IMR-90 (cell line): ENCODE measurements at regions not wholly inside any gene's neighbourhood (a gene's known extent, or its start where the extent isn't known, plus 50 kb on each side); places are given as distances from the start of the nearest gene placed in this dataset.

Experiments
- ATAC-seq: fragments of 200-7000 bp; cut with Tn5 transposase; 2 replicates; pipeline ENCODE4 v1.9.1; 2020; ENCODE audit warnings: low read depth, mild to moderate bottlenecking, moderate library complexity
- BruUV-seq: library from RNA; stranded (reverse); fragments of 400-500 nt; replicated peaks from 2 replicates; lab custom pipeline; 2021; lab: Mats Ljungman, UMichigan
- CTCF ChIA-PET: fragments of 300-600 bp; formaldehyde crosslinking; extraction: SDS; loops from one replicate; lab custom pipeline; 2021; ENCODE audit warnings: antibody characterized with exemption; lab: Yijun Ruan, JAX
- POLR2A ChIA-PET: fragments of 300-600 bp; sonication (Branson Sonifier 250); formaldehyde crosslinking; loops from one replicate; lab custom pipeline; 2022; ENCODE audit warnings: antibody characterized with exemption; ENCODE audit not compliant: unreplicated experiment; lab: Charles Lee
- DNase-seq: peaks from one replicate; pipeline ENCODE4 v3.0.0; 2013
- H2AFZ ChIP-seq: replicated peaks from 2 replicates; pipeline ENCODE3; 2013; ENCODE audit warnings: low read length, mild to moderate bottlenecking; ENCODE audit not compliant: poor library complexity
- H2AK5ac ChIP-seq: 2 replicates; pipeline ENCODE4 v1.6.1; 2013; ENCODE audit warnings: low read depth, low read length, inconsistent platforms
- H2AK9ac ChIP-seq: replicated peaks from 2 replicates; pipeline ENCODE3; 2013; ENCODE audit warnings: mild to moderate bottlenecking, low read depth, low read length, moderate library complexity; ENCODE audit not compliant: poor library complexity
- H2BK120ac ChIP-seq: 2 replicates; pipeline ENCODE4 v1.6.1; 2013; ENCODE audit warnings: low read depth, low read length, inconsistent platforms
- H2BK15ac ChIP-seq: 3 replicates; pipeline ENCODE4 v1.6.1; 2013; ENCODE audit warnings: low read depth, low read length, inconsistent platforms
- H2BK20ac ChIP-seq: 2 replicates; pipeline ENCODE4 v1.6.1; 2013; ENCODE audit warnings: low read depth, mild to moderate bottlenecking, inconsistent platforms, low read length, moderate library complexity
- H2BK5ac ChIP-seq: 2 replicates; pipeline ENCODE4 v1.6.1; 2013; ENCODE audit warnings: mild to moderate bottlenecking, low read depth, low read length, inconsistent platforms; ENCODE audit not compliant: poor library complexity, severe bottlenecking
- H3K14ac ChIP-seq: replicated peaks from 2 replicates; pipeline ENCODE4 v1.6.1; 2013; ENCODE audit warnings: low read depth, low read length, inconsistent platforms
- H3K18ac ChIP-seq: 2 replicates; pipeline ENCODE4 v1.6.1; 2013; ENCODE audit warnings: low read depth, low read length, control low read depth
- H3K23ac ChIP-seq: 2 replicates; pipeline ENCODE4 v1.6.1; 2013; ENCODE audit warnings: low read depth, low read length, inconsistent platforms
- H3K27ac ChIP-seq: 2 replicates; pipeline ENCODE4 v1.5.1; 2013; ENCODE audit warnings: mild to moderate bottlenecking, control low read depth, low read length; ENCODE audit not compliant: insufficient read depth
- H3K27me3 ChIP-seq: 2 replicates; pipeline ENCODE4 v1.6.1; 2013; ENCODE audit warnings: low read length; ENCODE audit not compliant: control insufficient read depth, insufficient read depth
- H3K36me3 ChIP-seq: 2 replicates; pipeline ENCODE4 v1.6.1; 2013; ENCODE audit warnings: low read length, mixed read lengths; ENCODE audit not compliant: control insufficient read depth, insufficient read depth
- H3K4ac ChIP-seq: 2 replicates; pipeline ENCODE4 v1.6.1; 2013; ENCODE audit warnings: low read depth, low read length, inconsistent platforms
- H3K4me1 ChIP-seq: 2 replicates; pipeline ENCODE4 v1.6.1; 2013; ENCODE audit warnings: low read length, mixed read lengths; ENCODE audit not compliant: control insufficient read depth, insufficient read depth
- H3K4me2 ChIP-seq: 2 replicates; pipeline ENCODE4 v1.6.1; 2013; ENCODE audit warnings: low read depth, mild to moderate bottlenecking, control low read depth, low read length, moderate library complexity
- H3K4me3 ChIP-seq: 2 replicates; pipeline ENCODE4 v1.5.1; 2013; ENCODE audit warnings: low read depth, mild to moderate bottlenecking, control low read depth, low read length, moderate library complexity; ENCODE audit not compliant: insufficient read depth
- H3K56ac ChIP-seq: 2 replicates; pipeline ENCODE4 v1.6.1; 2013; ENCODE audit warnings: low read length, inconsistent platforms; ENCODE audit not compliant: insufficient read depth; ENCODE audit errors: extremely low read depth
- H3K79me1 ChIP-seq, 2 experiments: 2 replicates each; pipeline ENCODE4 v1.6.1; 2013; ENCODE audit warnings: low read length in 2 of 2, inconsistent platforms in 1 of 2, low read depth in 1 of 2
- H3K9ac ChIP-seq: 2 replicates; pipeline ENCODE4 v1.6.1; 2013; ENCODE audit warnings: low read depth, low read length, control low read depth
- H3K9me1 ChIP-seq: 2 replicates; pipeline ENCODE4 v1.6.1; 2013; ENCODE audit warnings: low read length, inconsistent platforms; ENCODE audit not compliant: insufficient read depth
- H3K9me3 ChIP-seq: 2 replicates; pipeline ENCODE4 v1.6.1; 2013; ENCODE audit warnings: low read length; ENCODE audit not compliant: control insufficient read depth, insufficient read depth
- H4K20me1 ChIP-seq: 2 replicates; pipeline ENCODE4 v1.6.1; 2013; ENCODE audit warnings: low read length, inconsistent platforms; ENCODE audit not compliant: insufficient read depth
- H4K5ac ChIP-seq: 2 replicates; pipeline ENCODE4 v1.6.1; 2013; ENCODE audit warnings: mild to moderate bottlenecking, low read depth, low read length, control low read depth
- H4K8ac ChIP-seq, 2 experiments: 2 replicates each; pipeline ENCODE4 v1.6.1; 2013; ENCODE audit warnings: low read depth in 2 of 2, low read length in 2 of 2, control low read depth in 1 of 2, inconsistent platforms in 1 of 2
- H4K91ac ChIP-seq: 2 replicates; pipeline ENCODE4 v1.6.1; 2013; ENCODE audit warnings: low read depth, low read length, inconsistent platforms; ENCODE audit not compliant: insufficient read depth
- CHD1 ChIP-seq: IDR thresholded peaks from 2 replicates; pipeline ENCODE4 v1.6.1; 2012; ENCODE audit warnings: low read depth, low read length, improper control_type of control experiment
- MXI1 ChIP-seq: IDR thresholded peaks from 2 replicates; pipeline ENCODE4 v1.6.1; 2012; ENCODE audit warnings: low read depth, mild to moderate bottlenecking, low read length, moderate library complexity, borderline replicate concordance
- SMC3 ChIP-seq: fragments of 150-350 bp; IDR thresholded peaks from 2 replicates; pipeline ENCODE4 v1.6.1; 2016; ENCODE audit warnings: low read depth, mild to moderate bottlenecking, antibody characterized with exemption, low read length, moderate library complexity
- WGBS, 2 experiments: methylation state at CpG; one replicate each; pipeline versions ENCODE4 v1.1.5 to v1.1.7; 2013; ENCODE audit warnings: missing lambda C conversion rate in 2 of 2; ENCODE audit not compliant: insufficient read length in 1 of 2; ENCODE audit errors: extremely low coverage in 2 of 2; 5-methylcytosine and 5-hydroxymethylcytosine counted together
- dilution Hi-C: fragments of 300-500 bp; cut with HindIII; formaldehyde crosslinking; loops from one replicate; pipeline ENCODE4 v1.14.3; 2018; ENCODE audit warnings: low sequenced_read_pairs; ENCODE audit not compliant: unreplicated experiment
- in situ Hi-C: fragments of 300-500 bp; cut with MboI; formaldehyde crosslinking; loops from 3 replicates; pipeline ENCODE4 v1.14.3; 2019; ENCODE audit warnings: low sequenced_read_pairs, inconsistent platforms, mixed read lengths
- intact Hi-C: fragments of 100-400 bp; cut with micrococcal nuclease; formaldehyde crosslinking; loops from 2 replicates; pipeline ENCODE4 v1.10.0; 2022
- TF ChIP-seq, protein P1 (sequence below): fragments of 150-350 bp; IDR thresholded peaks from 2 replicates; pipeline ENCODE4 v1.6.1; 2016; ENCODE audit warnings: low read depth, mild to moderate bottlenecking, low read length, moderate library complexity, borderline replicate concordance
- TF ChIP-seq, protein P2 (sequence below): fragments of 150-350 bp; IDR thresholded peaks from 2 replicates; pipeline ENCODE4 v1.6.1; 2017; ENCODE audit warnings: mild to moderate bottlenecking, antibody characterized with exemption, low read length, low read depth

DNA sequence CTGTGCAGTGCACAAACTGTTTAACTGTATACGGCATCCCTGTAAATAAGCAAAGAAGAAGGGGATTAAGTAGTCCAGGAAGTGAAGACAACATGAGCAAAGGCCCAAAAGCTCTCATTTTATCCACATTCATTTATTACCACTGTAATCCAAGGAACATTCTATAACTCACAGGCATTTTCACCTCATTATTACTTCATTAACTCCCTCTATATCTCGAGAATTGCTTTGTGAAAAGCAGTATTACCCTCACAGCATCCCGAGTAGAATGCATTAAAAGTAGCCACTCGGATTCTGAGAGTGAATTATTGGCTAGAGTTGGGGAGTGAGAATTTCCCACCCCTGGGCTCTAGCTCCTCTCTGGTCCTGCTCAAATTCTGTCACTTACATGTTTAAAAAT is 51.0 kb upstream of the CHCHD3 start:
- in situ Hi-C loops (no loop called here), dilution Hi-C loops (no loop called here), intact Hi-C loops (no loop called here)
- no peak overlapping the region for H3K4ac ChIP-seq
- ChIA-PET POLR2A (no interaction called here), CTCF (interaction anchor here (0.6 kb wide), 1 partner anchor 24 kb away, joined by 4 read pairs; no protein-coding TSS in a partner anchor)
- H3K4me1 ChIP-seq: no peaks in the 10 kb centered on the region
- no peak overlapping the region for H2AK5ac ChIP-seq
- DNase-seq (no peak), ATAC-seq (no peak)
- TF ChIP-seq, protein P1, sequence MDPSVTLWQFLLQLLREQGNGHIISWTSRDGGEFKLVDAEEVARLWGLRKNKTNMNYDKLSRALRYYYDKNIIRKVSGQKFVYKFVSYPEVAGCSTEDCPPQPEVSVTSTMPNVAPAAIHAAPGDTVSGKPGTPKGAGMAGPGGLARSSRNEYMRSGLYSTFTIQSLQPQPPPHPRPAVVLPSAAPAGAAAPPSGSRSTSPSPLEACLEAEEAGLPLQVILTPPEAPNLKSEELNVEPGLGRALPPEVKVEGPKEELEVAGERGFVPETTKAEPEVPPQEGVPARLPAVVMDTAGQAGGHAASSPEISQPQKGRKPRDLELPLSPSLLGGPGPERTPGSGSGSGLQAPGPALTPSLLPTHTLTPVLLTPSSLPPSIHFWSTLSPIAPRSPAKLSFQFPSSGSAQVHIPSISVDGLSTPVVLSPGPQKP: no peak
- TF ChIP-seq CHD1: no peak
- TF ChIP-seq SMC3: no peak
- TF ChIP-seq, protein P2, sequence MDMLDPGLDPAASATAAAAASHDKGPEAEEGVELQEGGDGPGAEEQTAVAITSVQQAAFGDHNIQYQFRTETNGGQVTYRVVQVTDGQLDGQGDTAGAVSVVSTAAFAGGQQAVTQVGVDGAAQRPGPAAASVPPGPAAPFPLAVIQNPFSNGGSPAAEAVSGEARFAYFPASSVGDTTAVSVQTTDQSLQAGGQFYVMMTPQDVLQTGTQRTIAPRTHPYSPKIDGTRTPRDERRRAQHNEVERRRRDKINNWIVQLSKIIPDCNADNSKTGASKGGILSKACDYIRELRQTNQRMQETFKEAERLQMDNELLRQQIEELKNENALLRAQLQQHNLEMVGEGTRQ: no peak
- no peak for TF ChIP-seq MXI1
- H3K9me1 ChIP-seq: no peaks in the 10 kb centered on the region
- no peak overlapping the region for H3K4me3 ChIP-seq
- H3K18ac ChIP-seq: no peak overlapping the region
- no peak overlapping the region for H3K14ac ChIP-seq
- no peak overlapping the region for H2BK120ac ChIP-seq
- H4K8ac ChIP-seq: no peak overlapping the region
- no peaks in the 10 kb centered on the region for H3K27me3 ChIP-seq
- no CpG with 5 or more reads among the region's 4 CpGs for WGBS, 2 experiments
- no peaks in the 10 kb centered on the region for H3K79me1 ChIP-seq
- no peaks in the 10 kb centered on the region for H3K36me3 ChIP-seq
- no peak overlapping the region for H3K27ac ChIP-seq
- no peak overlapping the region for H4K5ac ChIP-seq
- H2AFZ ChIP-seq: no peak overlapping the region
- no peaks in the 10 kb centered on the region for H4K20me1 ChIP-seq
- H3K23ac ChIP-seq: no peak overlapping the region
- no peak overlapping the region for H2BK15ac ChIP-seq
- no peak overlapping the region for H2AK9ac ChIP-seq
- H2BK20ac ChIP-seq: no peak overlapping the region
- H3K4me2 ChIP-seq: no peak overlapping the region
- H4K91ac ChIP-seq: no peak overlapping the region
- no TSS peak for BruUV-seq
- H3K9me3 ChIP-seq: no peaks in the 10 kb centered on the region
- no peak overlapping the region for H2BK5ac ChIP-seq
- H3K56ac ChIP-seq: no peak overlapping the region
- no peak overlapping the region for H3K9ac ChIP-seq
